T follicular helper cell (primary cell): ENCODE measurements at regions not wholly inside any gene's neighbourhood (a gene's known extent, or its start where the extent isn't known, plus 50 kb on each side); places are given as distances from the start of the nearest gene placed in this dataset.
"Not testable (repeated sequence)": the region's sequence is repeated elsewhere in the genome, so short reads cannot be mapped to it uniquely, and the experiment has no call there.

Experiments used
- DNase-seq: peaks from one replicate; pipeline ENCODE4 v3.0.0-alpha.2; 2020; ENCODE audit warnings: low read depth

GRCh38 chr2:120626566-120626965 lies 109.1 kb upstream of the GLI2 start:
- DNase-seq: no peak

DNA sequence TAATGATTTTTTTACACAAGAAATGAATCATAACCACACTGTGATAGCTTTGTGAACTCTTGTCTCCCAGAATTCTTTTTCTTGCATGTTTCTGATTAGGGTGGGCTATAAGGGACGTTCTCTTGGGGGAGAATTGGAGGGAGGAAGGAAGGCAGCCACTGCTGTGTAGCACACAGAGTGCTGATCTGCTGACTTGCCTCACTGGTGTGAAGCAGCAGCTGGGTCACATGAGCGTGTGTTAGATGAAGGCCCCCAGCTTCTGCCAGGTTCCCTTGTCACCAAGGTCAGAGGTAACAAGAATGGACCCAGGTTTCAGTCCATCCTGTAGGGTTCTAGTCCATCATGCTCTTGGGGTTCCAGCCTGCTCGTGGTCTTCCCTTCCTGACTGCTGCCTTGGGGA lies 107.4 kb upstream of the GLI2 start:
- DNase-seq: no peak

DNA sequence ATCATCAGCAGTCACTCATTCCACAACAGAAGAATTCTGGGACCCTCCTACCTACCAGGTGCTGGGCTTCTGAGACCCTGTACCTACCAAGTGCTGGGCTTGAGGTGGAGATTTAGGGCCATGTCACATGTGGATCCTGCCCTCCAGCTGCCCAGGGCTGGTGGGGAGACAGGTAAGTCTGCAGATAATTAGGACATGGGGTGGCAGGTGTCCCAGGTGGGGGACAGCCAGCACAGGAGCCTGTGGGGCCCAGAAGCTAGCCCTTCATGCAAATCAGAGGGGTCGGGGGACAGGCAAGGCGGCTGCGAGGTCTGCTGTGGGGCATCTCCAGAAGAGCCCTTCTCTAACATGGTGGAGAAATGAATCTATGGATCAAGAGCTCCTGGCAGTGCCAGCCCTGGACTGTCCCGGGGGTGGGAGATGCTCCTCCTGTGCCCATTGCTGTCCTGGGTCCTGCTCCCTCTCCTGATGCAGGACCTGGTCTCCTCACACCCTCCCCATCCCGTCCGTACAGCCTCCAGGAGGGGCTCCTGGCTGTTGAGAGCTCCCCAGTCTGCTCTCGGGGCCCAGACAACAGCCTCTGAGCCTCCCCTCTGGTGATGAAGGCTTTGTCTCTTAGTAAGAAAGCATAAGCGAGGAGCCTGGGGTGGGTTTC lies 106.3 kb upstream of the GLI2 start:
- DNase-seq: no peak

DNA sequence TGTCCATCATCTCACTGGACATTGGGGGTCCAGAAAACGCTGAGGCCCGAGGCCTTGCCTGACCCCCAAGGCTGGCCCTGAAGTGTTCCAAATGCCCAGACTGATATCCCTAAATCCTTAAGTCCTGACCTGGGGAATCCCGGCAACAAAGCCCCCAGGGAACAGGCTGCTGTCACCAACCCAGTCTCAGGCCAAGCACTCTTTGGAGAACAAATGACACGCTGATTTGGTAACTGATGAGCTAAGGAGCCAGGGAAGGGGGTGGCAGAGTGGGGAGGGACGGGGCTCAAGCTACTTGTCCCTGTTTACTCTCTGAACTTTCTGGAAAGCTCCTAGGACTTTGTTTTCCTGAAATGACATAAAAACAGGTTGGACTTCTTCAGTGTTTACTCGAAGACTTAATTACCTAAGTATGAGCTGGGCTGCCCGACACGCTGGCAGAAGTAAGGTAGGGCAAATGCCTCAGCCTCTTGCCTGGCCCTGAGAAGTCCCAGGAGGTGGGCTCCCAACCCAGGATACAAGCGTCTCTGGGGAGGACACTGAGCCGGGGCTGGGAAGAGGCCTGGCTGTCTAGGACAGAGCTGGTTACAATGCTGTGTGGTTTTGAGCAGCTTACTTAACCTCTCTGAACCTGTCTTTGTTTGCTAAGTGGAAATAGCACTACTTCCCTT lies 105.5 kb upstream of the GLI2 start:
- no peak for DNase-seq

- no peak for DNase-seq
Observed at GRCh38 chr2:120631236-120631635, 104.4 kb upstream of the GLI2 start.

DNA sequence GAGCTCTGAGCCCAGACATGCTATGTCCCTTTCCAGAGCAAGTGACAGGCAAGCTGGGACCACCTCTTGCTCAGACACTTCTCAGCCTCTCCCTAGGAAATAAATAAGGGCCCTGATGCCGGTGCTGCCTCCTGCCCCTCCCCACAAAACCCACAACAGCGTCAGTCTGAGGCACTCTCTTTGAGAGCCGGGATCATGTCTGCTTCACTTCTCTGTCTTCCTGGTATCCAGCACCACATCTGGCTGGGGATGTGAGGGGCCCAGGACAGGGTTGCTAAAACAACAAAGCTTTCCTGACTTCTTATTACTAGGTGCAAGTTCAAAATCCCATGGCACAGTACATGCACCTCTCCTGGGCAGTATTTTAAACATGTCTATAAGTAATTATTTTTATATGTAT lies 103.9 kb upstream of the GLI2 start:
- no peak for DNase-seq

DNA sequence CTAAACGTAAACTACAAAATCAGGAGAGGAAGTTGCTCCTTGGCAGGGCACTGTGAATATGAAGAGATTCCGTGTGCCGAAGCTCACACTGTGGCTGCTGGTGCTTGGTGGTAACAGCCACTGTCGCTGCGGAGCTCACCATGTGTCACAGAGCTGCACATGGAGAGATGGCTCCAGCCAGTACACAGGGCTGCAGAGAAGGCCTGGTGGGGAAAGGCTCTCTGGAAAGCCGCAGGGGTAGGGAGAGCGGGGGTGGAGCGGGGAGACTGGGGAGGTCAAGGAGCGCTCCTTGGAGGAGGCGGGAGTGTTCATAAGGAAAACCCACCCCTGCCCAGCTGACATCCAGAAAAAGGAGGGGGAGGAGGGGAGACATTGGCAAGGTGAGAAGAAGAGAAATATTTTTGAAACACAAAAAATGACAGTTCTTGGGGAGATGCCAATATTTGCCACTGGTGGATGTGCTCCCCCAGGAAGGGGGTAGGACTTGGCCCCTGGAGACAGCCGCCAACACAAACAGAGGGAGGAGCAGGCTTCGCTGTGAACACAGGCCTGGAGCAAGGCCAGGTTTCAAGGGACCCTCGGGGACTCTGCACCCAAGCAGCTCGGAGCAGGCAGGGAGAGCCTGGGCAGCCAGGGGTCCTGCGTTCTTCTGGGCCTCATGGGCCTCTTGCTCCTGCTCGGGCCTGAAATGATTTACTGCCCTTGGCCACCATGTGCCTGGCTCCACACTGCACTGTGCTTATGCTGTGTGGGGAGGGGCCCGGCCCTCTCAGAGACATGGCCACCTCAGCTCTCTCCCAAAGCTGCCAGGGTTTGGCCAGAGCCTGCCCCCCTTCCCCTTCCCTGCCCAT lies 102.6 kb upstream of the GLI2 start:
- DNase-seq: no peak

DNA sequence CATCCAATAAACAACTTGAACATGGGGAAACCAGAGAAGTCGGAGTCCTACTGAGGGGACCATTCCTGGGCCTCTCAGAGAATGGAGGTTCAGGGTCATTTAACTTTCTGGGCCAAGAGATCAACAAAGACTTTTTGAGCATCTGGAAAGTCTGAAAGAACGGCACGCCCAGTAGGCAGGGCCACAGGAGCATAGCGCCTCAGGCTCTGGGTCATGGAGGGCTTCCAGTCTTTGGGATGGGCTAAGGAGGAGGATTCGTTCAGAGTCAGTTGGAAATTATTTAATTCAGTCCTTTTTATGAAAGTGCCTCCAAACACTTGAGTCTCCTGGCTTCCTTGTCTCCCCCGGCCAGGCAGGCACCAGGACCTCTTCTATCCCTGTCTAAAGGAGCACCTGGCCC lies 101.1 kb upstream of the GLI2 start:
- DNase-seq: no peak

GRCh38 chr2:120635146-120635545 lies 100.5 kb upstream of the GLI2 start:
- no peak for DNase-seq

DNA sequence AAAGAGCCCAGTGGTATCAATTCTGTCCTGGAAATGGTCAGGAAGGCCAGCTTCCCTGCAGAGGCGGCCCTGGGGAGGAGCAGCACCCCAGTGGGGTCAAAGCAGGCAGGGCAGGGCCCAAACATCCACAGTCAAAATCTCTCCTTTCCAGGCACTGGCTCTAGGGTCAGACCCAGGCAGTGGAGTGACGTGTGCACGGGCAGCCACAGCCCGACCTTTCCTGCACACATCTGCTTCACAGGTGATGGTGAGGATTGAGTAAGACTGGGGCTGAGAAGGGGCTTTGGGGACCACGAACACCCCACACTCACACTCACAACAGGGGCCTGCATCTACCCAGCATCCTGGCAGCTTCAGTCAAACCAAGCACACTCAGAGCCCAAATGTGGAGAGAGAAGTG lies 97.8 kb upstream of the GLI2 start:
- DNase-seq: no peak

- no peak for DNase-seq
Observed at GRCh38 chr2:120638450-120638849, 97.2 kb upstream of the GLI2 start.

GRCh38 chr2:120641366-120641771 lies 94.3 kb upstream of the GLI2 start:
- no peak for DNase-seq

DNA sequence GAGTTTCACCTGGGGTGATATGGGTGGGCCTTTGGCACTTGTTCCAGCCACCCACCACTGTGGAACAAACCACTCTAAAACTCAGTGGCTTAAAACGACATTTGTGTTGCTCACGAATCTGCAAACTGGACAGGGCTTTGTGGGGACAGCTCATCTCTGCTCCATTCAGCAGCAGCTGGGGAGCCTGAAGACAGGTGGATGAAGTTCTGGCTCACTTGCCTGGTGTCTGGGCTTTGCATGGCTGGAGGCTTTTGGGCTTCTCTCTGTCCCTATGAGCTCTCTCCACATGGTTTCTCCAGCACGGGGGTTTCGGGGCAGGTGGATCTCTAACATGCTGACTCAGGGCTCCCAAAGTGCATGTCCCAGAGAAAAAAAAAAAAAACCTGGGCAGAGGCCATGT lies 93.0 kb upstream of the GLI2 start:
- no peak for DNase-seq

DNA sequence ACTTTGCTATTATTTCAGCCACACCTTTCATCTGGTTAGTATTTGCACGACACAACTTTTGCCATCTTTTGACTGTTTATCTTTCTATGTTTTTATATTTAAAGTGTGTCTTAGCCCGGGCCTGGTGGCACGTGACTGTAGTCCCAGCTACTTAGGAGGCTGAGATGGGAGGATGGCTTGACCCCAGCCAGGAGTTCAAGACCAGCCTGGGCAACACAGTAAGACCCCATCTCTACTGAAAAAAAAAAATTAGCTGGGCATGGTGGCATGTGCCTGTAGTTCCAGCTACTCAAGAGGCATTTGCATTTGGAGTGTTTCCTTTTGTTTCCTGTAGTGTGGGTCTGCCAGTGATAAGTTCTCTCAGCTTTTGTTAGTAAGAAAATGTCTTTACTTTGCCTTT lies 88.7 kb upstream of the GLI2 start:
- DNase-seq: no peak

DNA sequence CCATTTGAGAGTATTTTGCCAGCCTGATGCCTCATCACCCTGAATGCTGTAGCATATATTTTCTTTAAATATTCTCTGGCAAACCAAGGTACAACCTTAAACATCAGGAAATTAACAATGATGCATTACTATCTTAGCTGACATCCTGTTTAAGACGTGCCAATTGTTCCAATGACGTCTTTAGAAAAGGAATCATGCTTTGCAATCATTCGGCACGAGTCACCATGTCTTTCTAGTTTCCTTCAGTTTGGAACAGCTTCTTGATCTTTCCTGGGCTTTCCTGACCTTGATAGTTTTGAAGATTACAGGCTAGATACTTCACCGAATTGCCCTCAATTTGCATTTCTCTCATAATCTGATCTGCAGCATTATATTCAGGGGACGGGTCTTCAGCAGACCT lies 88.2 kb upstream of the GLI2 start:
- no peak for DNase-seq

DNA sequence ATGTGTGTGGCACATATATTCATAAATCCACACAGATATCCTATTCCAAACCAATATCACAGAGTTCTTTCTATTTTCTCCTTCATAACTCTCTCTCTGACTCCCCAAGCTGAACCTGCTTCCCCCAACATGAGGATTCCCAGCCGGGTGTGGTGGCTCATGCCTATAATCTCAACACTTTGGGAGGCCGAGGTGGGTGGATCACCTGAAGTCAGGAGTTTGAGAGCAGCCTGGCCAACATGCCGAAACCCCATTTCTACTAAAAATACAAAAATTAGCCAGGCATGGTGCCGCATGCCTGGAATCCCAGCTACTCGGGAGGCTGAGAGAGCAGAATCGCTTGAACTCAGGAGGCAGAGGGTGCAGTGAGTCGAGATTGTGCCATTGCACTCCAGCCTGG lies 86.3 kb upstream of the GLI2 start:
- not testable (repeated sequence) for DNase-seq

- DNase-seq: no peak
Observed at GRCh38 chr2:120650022-120650644, 85.5 kb upstream of the GLI2 start.

DNA sequence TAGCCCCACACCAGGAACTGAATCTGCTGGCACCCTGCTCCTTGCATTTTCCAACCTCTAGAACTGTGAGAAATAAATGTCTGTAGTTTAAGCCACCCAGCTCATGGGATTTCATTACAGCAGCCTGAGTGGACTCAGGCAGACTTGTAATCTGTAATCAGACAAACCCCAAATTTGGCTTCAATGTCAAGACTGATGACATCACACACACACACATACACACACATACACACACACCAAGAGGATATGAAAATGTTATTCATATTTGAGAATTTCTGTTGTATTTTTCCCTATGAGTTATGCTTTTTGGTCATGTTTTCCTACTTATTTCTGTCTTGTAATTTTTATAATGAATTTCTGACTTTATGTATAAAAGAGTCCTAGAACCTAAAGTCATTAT lies 83.8 kb upstream of the GLI2 start:
- DNase-seq: no peak

DNA sequence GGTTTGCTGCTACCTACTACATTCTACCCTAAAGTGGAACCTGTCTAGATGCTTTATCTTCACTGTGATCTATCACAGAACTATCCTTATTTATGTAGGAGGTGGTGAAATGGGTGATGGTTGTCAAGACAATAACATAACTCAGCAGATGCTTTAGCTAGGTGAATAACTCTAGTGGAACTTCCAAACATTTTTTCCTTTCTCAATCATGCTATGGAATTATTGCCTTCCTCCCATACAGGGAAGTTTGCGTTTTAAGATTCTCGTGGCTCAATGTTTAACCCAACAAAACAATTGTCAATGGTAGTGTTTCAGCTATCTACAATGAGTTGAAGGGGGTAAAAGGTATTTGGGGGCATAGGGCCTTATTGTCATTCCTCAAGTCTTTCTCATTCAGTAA lies 82.6 kb upstream of the GLI2 start:
- DNase-seq: no peak

DNA sequence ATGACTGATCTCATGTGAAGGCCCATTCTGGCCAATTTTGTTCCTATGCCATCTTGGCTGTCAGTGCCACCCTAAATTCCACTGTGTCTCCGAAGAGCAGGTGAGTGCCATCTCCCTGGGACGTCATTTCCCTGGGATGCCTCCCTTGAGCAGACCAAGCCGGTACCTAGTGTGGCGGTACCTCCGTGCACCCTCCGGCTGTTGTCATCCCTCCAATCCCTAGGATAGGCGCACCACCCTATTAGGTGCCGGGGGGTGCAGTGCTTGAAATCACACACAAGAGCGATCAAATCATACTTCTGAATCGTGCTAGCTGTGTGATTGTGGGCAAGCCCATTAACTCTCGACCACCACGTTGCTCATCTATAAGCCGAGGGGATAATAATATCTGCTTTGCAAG lies 81.8 kb upstream of the GLI2 start:
- no peak for DNase-seq

GRCh38 chr2:120654381-120655134 lies 81.1 kb upstream of the GLI2 start:
- DNase-seq: no peak
